COLO668 (cell line): ENCODE measurements at regions not wholly inside any gene's neighbourhood (a gene's known extent, or its start where the extent isn't known, plus 50 kb on each side); places are given as distances from the start of the nearest gene placed in this dataset.
A peak's percentile ranks its signal among the peaks of the same experiment; 100 is the strongest.

Experiments
- DNase-seq: peaks from one replicate; lab custom pipeline; 2025; ENCODE audit not compliant: unreplicated experiment; lab: John Stamatoyannopoulos, UW

GRCh38 chrX:124820738-124821137 lies 474.4 kb downstream of the SH2D1A start:
- DNase-seq, result no peak

GRCh38 chrX:124827258-124827845 lies 481.0 kb downstream of the SH2D1A start:
- no peak for DNase-seq

- DNase-seq, result no peak
Observed at GRCh38 chrX:124829930-124830329, 483.6 kb downstream of the SH2D1A start.

- DNase-seq, result no peak
Observed at GRCh38 chrX:124836786-124837185, 482.9 kb upstream of the TEX13C start.

- DNase-seq, result no peak
Observed at GRCh38 chrX:124842205-124842604, 477.5 kb upstream of the TEX13C start.

- DNase-seq, result no peak
Observed at GRCh38 chrX:124860736-124861135, 458.9 kb upstream of the TEX13C start.

- no peak for DNase-seq
Observed at GRCh38 chrX:124862301-124862700, 457.4 kb upstream of the TEX13C start.

- no peak for DNase-seq
Observed at GRCh38 chrX:124863303-124863702, 456.4 kb upstream of the TEX13C start.

- no peak for DNase-seq
Observed at GRCh38 chrX:124887572-124887971, 432.1 kb upstream of the TEX13C start.

- no peak for DNase-seq
Observed at GRCh38 chrX:124895947-124896346, 423.7 kb upstream of the TEX13C start.

GRCh38 chrX:124902953-124903352 lies 416.7 kb upstream of the TEX13C start:
- DNase-seq, result no peak

- DNase-seq, result no peak
Observed at GRCh38 chrX:124910611-124911010, 409.1 kb upstream of the TEX13C start.

GRCh38 chrX:124917011-124917410 lies 402.7 kb upstream of the TEX13C start:
- no peak for DNase-seq

- peak; percentile 3 for DNase-seq
Observed at GRCh38 chrX:124925681-124926080, 394.0 kb upstream of the TEX13C start.

GRCh38 chrX:124931241-124931640 lies 388.4 kb upstream of the TEX13C start:
- peak; percentile 61 for DNase-seq

GRCh38 chrX:124931958-124932357 lies 387.7 kb upstream of the TEX13C start:
- no peak for DNase-seq

GRCh38 chrX:124938715-124939114 lies 381.0 kb upstream of the TEX13C start:
- DNase-seq, result no peak

- DNase-seq, result no peak
Observed at GRCh38 chrX:124940531-124940930, 379.1 kb upstream of the TEX13C start.

- no peak for DNase-seq
Observed at GRCh38 chrX:124954402-124954801, 365.3 kb upstream of the TEX13C start.

- DNase-seq, result no peak
Observed at GRCh38 chrX:124960454-124960853, 359.2 kb upstream of the TEX13C start.

GRCh38 chrX:124963717-124964116 lies 356.0 kb upstream of the TEX13C start, which contains the start of gene TENM1:
Gene TENM1, minus strand, starts transcription at chrX:124963817.
- no peak for DNase-seq

GRCh38 chrX:124975456-124975855 lies 344.2 kb upstream of the TEX13C start:
- DNase-seq, result no peak

GRCh38 chrX:124981420-124981819 lies 338.3 kb upstream of the TEX13C start:
- no peak for DNase-seq
